Neural progenitor cell (in vitro differentiated cells): ENCODE measurements at regions not wholly inside any gene's neighbourhood (a gene's known extent, or its start where the extent isn't known, plus 50 kb on each side); places are given as distances from the start of the nearest gene placed in this dataset.

ENCODE experiments used
- CTCF ChIP-seq: fragments of 200-600 bp; sonication (generic); IDR thresholded peaks from 2 replicates; pipeline ENCODE4 v1.5.1; 2017; ENCODE audit warnings: antibody characterized with exemption, mild to moderate bottlenecking
- EZH2 ChIP-seq: fragments of 200-600 bp; sonication (generic); IDR thresholded peaks from 2 replicates; pipeline ENCODE4 v1.6.1; 2017; ENCODE audit warnings: antibody characterized with exemption, mild to moderate bottlenecking, moderate library complexity
- EZH2phosphoT487 ChIP-seq: fragments of 200-600 bp; sonication (generic); IDR thresholded peaks from 2 replicates; pipeline ENCODE4 v1.6.1; 2017; ENCODE audit warnings: antibody characterized with exemption

- TF ChIP-seq CTCF (no peak), EZH2phosphoT487 (no peak), EZH2 (no peak)
These were observed 449.6 kb downstream of the GUCY1A2 start for GRCh38 chr11:106568632-106569031.
